ENCODE measurements at regions not wholly inside any gene's neighbourhood (a gene's known extent, or its start where the extent isn't known, plus 50 kb on each side); places are given as distances from the start of the nearest gene placed in this dataset.

DNA sequence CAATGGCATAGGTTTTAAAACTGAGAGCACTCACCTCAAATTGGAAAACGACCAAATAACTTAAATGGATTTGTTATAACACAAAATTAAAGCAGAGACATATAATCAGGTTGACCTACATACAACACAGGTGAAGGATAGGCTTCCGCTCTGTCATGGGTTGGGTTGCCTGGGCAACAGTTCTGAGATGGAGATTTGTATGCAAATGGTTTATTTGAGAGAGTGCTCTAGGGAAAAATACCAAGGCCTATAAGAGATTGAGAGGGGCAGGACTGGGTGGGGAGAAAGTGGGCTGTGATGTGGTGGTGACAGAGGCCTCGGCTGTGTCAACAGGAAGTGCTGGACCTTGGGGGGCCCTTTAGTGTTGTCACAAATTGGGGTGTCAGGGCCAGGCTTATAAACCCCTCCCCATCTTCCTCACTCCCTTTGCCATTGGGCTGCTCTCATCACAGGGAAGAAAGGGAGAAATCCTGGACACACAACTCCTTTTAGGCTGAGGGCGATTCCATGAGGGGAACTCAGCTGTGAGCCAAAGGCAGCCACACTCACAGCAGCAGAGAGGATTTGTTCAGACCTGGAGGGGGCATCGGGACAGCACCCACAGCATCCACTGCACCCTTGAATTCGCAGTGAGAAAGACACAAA lies 105.4 kb upstream of the LYZL1 start (continued):
- TF ChIP-seq CBX3 (IDR thresholded peaks at IDR 0.05; ENCODE audit: low read depth) (no peak), FOSL1 (IDR thresholded peaks at IDR 0.05; ENCODE audit: low read depth) (no peak), TCF7L2 (IDR thresholded peaks at IDR 0.05; ENCODE audit: borderline replicate concordance, extremely low read depth, insufficient read depth, insufficient read length) (no peak)

DNA sequence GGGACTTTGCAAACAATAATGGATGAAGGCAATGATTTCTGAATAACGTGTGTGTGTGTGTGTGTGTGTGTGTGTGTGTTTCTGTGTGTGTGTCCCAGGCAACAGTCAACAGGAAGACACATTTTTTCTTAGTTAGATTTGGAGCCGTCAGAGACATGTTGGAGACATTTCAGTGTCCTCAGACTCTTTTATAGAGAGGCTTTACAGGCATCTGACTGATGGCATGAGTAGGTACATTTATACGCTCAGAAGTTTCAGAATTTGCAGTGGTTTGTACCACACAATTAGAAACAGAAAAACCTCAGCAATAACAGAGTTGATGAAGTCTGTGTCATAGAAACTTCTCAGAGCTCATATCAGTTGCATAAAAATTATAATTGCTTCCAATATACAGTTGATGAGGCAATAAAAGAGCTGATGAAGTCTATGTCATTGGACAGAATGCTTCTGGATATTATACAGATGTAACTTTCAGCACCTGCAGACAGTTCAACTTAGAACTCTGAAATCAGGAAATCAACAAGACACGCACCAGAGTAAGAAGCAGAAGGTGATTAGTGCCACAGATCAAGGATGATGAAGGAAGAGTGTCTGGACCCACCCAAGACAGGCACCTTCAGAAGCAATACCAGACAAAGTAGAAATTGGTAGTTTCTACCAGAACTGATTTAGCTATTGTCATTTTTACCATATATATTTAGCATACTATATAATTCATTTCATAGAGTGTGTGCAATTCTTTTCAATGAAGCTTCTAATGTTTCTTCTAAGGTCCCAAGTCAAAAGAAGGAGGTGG lies 104.5 kb upstream of the LYZL1 start:
- intact Hi-C loops (cut with micrococcal nuclease): no loop called here
- ChIA-PET RAD21 (ENCODE audit: low non-redundant PET in 1 of 2, low total read pairs in 2 of 2, uncharacterized antibody in 2 of 2, unreplicated experiment in 2 of 2) (no interaction called here), POLR2A (no interaction called here), CTCF (no interaction called here)
- H3K9me2 ChIP-seq (ENCODE audit: insufficient read depth): no peaks in the 10 kb centered on the region
- TF ChIP-seq SIN3A (IDR thresholded peaks at IDR 0.05; ENCODE audit: low read depth) (no peak), EGR1 (IDR thresholded peaks at IDR 0.05; ENCODE audit: low read depth) (no peak), YY1 (IDR thresholded peaks at IDR 0.05; ENCODE audit: extremely low read depth, insufficient replicate concordance, low read depth, low read length) (no peak), SP1 (IDR thresholded peaks at IDR 0.05; ENCODE audit: low read depth) (no peak), ZFX (IDR thresholded peaks at IDR 0.05) (no peak), EZH2phosphoT487 (IDR thresholded peaks at IDR 0.05; ENCODE audit: borderline replicate concordance) (no peak)
- TF ChIP-seq, protein P1, sequence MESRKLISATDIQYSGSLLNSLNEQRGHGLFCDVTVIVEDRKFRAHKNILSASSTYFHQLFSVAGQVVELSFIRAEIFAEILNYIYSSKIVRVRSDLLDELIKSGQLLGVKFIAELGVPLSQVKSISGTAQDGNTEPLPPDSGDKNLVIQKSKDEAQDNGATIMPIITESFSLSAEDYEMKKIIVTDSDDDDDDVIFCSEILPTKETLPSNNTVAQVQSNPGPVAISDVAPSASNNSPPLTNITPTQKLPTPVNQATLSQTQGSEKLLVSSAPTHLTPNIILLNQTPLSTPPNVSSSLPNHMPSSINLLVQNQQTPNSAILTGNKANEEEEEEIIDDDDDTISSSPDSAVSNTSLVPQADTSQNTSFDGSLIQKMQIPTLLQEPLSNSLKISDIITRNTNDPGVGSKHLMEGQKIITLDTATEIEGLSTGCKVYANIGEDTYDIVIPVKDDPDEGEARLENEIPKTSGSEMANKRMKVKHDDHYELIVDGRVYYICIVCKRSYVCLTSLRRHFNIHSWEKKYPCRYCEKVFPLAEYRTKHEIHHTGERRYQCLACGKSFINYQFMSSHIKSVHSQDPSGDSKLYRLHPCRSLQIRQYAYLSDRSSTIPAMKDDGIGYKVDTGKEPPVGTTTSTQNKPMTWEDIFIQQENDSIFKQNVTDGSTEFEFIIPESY (IDR thresholded peaks at IDR 0.05; ENCODE audit: extremely low read depth, insufficient replicate concordance, low read length): no peak
- no peak overlapping the region for H3K4me3 ChIP-seq (replicated peaks in 1 of 2; ENCODE audit: low read depth in 1 of 2, low read length in 2 of 2)
- H3K36me3 ChIP-seq (ENCODE audit: control insufficient read depth in 1 of 2, insufficient read depth in 2 of 2, low read length in 2 of 2): no peaks in the 10 kb centered on the region
- H3K4me1 ChIP-seq (ENCODE audit: control insufficient read depth in 1 of 2, insufficient read depth in 2 of 2, low read length in 2 of 2): no peaks in the 10 kb centered on the region
- H3K79me2 ChIP-seq (ENCODE audit: insufficient read depth, low read length): no peaks in the 10 kb centered on the region
- no peak overlapping the region for H2AFZ ChIP-seq (ENCODE audit: low read depth, low read length, poor library complexity, severe bottlenecking)
- no TSS peak for BruUV-seq (replicated peaks)
- H3K27ac ChIP-seq (ENCODE audit: low read depth, low read length): no peak overlapping the region
- no peaks in the 10 kb centered on the region for H4K20me1 ChIP-seq (ENCODE audit: insufficient read depth)
- H3K4me2 ChIP-seq (ENCODE audit: low read length): no peak overlapping the region
- H3K9me3 ChIP-seq (ENCODE audit: control insufficient read depth in 1 of 2, insufficient read depth in 1 of 2, low read depth in 1 of 2, low read length in 2 of 2): no peaks in the 10 kb centered on the region
- peaks cover 17% of the 10 kb centered on the region for H3K27me3 ChIP-seq (ENCODE audit: insufficient read depth, low read length)
- ATAC-seq (no peak), DNase-seq (ENCODE audit: low read depth, low spot score) (no peak)
- no peak overlapping the region for H3K9ac ChIP-seq (ENCODE audit: low read length)

Data from HCT116 (cell line).